Gastrocnemius medialis (tissue), 4 donors: ENCODE measurements at regions not wholly inside any gene's neighbourhood (a gene's known extent, or its start where the extent isn't known, plus 50 kb on each side); places are given as distances from the start of the nearest gene placed in this dataset.

Source experiments
- ATAC-seq, 2 donors: fragments of 150-250 bp; one replicate each; pipeline ENCODE4 v1.9.1; 2016
- DNase-seq, 2 donors: peaks; one replicate each; pipeline ENCODE4 v3.0.0-alpha.2; 2019
- H3K27ac ChIP-seq, 4 donors: fragments of 200-600 bp; sonication (generic); 1 replicate in 1 of 4; 2 replicates in 3 of 4; pipeline ENCODE4 v1.5.1; 2016 to 2018; ENCODE audit warnings: mild to moderate bottlenecking in 2 of 4, moderate library complexity in 1 of 4
- H3K27me3 ChIP-seq, 3 donors: fragments of 200-600 bp; sonication (generic) in 2 of 3; 1 replicate in 1 of 3; 2 replicates in 2 of 3; pipeline versions ENCODE4 v1.5.1 to v1.6.0; 2016 to 2019; ENCODE audit warnings: mild to moderate bottlenecking in 1 of 3, moderate library complexity in 1 of 3
- H3K36me3 ChIP-seq, 2 donors: fragments of 200-600 bp; sonication (generic) in 1 of 2; one replicate each; pipeline ENCODE4 v1.5.1; 2017 to 2018
- H3K4me1 ChIP-seq, 2 donors: fragments of 200-600 bp; sonication (generic) in 1 of 2; one replicate each; pipeline ENCODE4 v1.5.1; 2016 to 2017; ENCODE audit warnings: mild to moderate bottlenecking in 2 of 2
- H3K4me3 ChIP-seq, 4 donors: fragments of 200-600 bp; sonication (generic) in 3 of 4; 1 replicate in 1 of 4; 2 replicates in 3 of 4; pipeline ENCODE4 v1.5.1; 2016 to 2019; ENCODE audit warnings: mild to moderate bottlenecking in 2 of 4
- H3K9me3 ChIP-seq, 3 donors: fragments of 200-600 bp; sonication (generic) in 2 of 3; 1 replicate in 1 of 3; 2 replicates in 2 of 3; pipeline ENCODE4 v1.5.1; 2016 to 2019
- CTCF ChIP-seq, 5 experiments: fragments of 450-650 bp in 3 of 5; fragments of 200-600 bp in 2 of 5; sonication (generic) in 2 of 5; IDR thresholded peaks in 4 of 5; conservative IDR thresholded peaks in 1 of 5; 1 replicate in 4 of 5; 2 replicates in 1 of 5; pipeline ENCODE4 v1.5.1; 2016 to 2019; ENCODE audit warnings: antibody characterized with exemption in 5 of 5, mild to moderate bottlenecking in 3 of 5, moderate library complexity in 3 of 5
- POLR2A ChIP-seq, 2 donors: fragments of 450-650 bp; IDR thresholded peaks; one replicate each; pipeline ENCODE4 v1.6.1; 2017; ENCODE audit warnings: antibody characterized with exemption in 2 of 2, mild to moderate bottlenecking in 2 of 2, moderate library complexity in 2 of 2
- in situ Hi-C, 4 donors: fragments of 200-750 bp; cut with MboI; loops; one replicate each; pipeline versions ENCODE4 v1.15.0 to v1.8.0; 2017; ENCODE audit warnings: low sequenced_read_pairs in 4 of 4
- intact Hi-C: fragments of 100-400 bp; cut with DNase I; formaldehyde crosslinking; loops from one replicate; pipeline ENCODE4 v1.15.1; 2023; ENCODE audit warnings: low total_unique reads

- Histone ChIP-seq H3K4me3 (no peak overlapping the region), H3K27ac (no peak overlapping the region), H3K36me3 (no peaks in the 10 kb centered on the region), H3K27me3 (no peaks in the 10 kb centered on the region), H3K9me3 (no peaks in the 10 kb centered on the region), H3K4me1 (no peaks in the 10 kb centered on the region)
- intact Hi-C loops = no loop called here
- in situ Hi-C loops = no loop called here
- TF ChIP-seq CTCF (IDR thresholded peaks at IDR 0.05 in 4 of 5, conservative IDR thresholded peaks at IDR 0.05 in 1 of 5) (no peak), POLR2A (IDR thresholded peaks at IDR 0.05) (no peak)
- DNase-seq = no peak
- ATAC-seq = no peak
Measured at GRCh38 chr18:78517973-78518372, 461.6 kb upstream of the SALL3 start.

- TF ChIP-seq POLR2A (IDR thresholded peaks at IDR 0.05) (no peak), CTCF (IDR thresholded peaks at IDR 0.05 in 4 of 5, conservative IDR thresholded peaks at IDR 0.05 in 1 of 5) (no peak)
- no peak for DNase-seq
- no peak for ATAC-seq
- intact Hi-C loops = no loop called here
- Histone ChIP-seq H3K27ac (no peak overlapping the region), H3K4me1 (no peaks in the 10 kb centered on the region), H3K36me3 (no peaks in the 10 kb centered on the region), H3K27me3 (no peaks in the 10 kb centered on the region), H3K9me3 (no peaks in the 10 kb centered on the region), H3K4me3 (no peak overlapping the region)
- in situ Hi-C loops = no loop called here
Measured at GRCh38 chr18:78518805-78519204, 460.8 kb upstream of the SALL3 start.

- no peak for DNase-seq
- H3K27ac ChIP-seq = no peak overlapping the region
- no peak overlapping the region for H3K4me3 ChIP-seq
- H3K27me3 ChIP-seq = no peaks in the 10 kb centered on the region
- no peaks in the 10 kb centered on the region for H3K9me3 ChIP-seq
- H3K4me1 ChIP-seq = no peaks in the 10 kb centered on the region
- in situ Hi-C loops (no loop called here), intact Hi-C loops (no loop called here)
- no peak for ATAC-seq
- TF ChIP-seq CTCF (IDR thresholded peaks at IDR 0.05 in 4 of 5, conservative IDR thresholded peaks at IDR 0.05 in 1 of 5) (no peak), POLR2A (IDR thresholded peaks at IDR 0.05) (no peak)
- H3K36me3 ChIP-seq = no peaks in the 10 kb centered on the region
Measured at GRCh38 chr18:78519394-78520062, 460.1 kb upstream of the SALL3 start.

- TF ChIP-seq POLR2A (IDR thresholded peaks at IDR 0.05) = no peak
- no peak for TF ChIP-seq CTCF (IDR thresholded peaks at IDR 0.05 in 4 of 5, conservative IDR thresholded peaks at IDR 0.05 in 1 of 5)
- DNase-seq (no peak), ATAC-seq (no peak)
- no peaks in the 10 kb centered on the region for H3K27me3 ChIP-seq
- no peaks in the 10 kb centered on the region for H3K4me1 ChIP-seq
- no peaks in the 10 kb centered on the region for H3K9me3 ChIP-seq
- no peaks in the 10 kb centered on the region for H3K36me3 ChIP-seq
- intact Hi-C loops (no loop called here), in situ Hi-C loops (no loop called here)
- no peak overlapping the region for H3K27ac ChIP-seq
- H3K4me3 ChIP-seq = no peak overlapping the region
Measured at GRCh38 chr18:78521136-78521535, 458.5 kb upstream of the SALL3 start.

GRCh38 chr18:78521744-78522143, 457.9 kb upstream of the SALL3 start:
- Histone ChIP-seq H3K36me3 (no peaks in the 10 kb centered on the region), H3K27me3 (no peaks in the 10 kb centered on the region), H3K4me3 (no peak overlapping the region), H3K4me1 (no peaks in the 10 kb centered on the region), H3K9me3 (no peaks in the 10 kb centered on the region), H3K27ac (no peak overlapping the region)
- no peak for TF ChIP-seq CTCF (IDR thresholded peaks at IDR 0.05 in 4 of 5, conservative IDR thresholded peaks at IDR 0.05 in 1 of 5)
- TF ChIP-seq POLR2A (IDR thresholded peaks at IDR 0.05) = no peak
- ATAC-seq (no peak), DNase-seq (no peak)
- in situ Hi-C loops = no loop called here
- intact Hi-C loops = no loop called here
